ENCODE measurements at regions not wholly inside any gene's neighbourhood (a gene's known extent, or its start where the extent isn't known, plus 50 kb on each side); places are given as distances from the start of the nearest gene placed in this dataset.
"Not testable (repeated sequence)": the region's sequence is repeated elsewhere in the genome, so short reads cannot be mapped to it uniquely, and the experiment has no call there.

GRCh38 chr1:189810639-189811038, 667.0 kb downstream of the BRINP3 start:
- not testable (repeated sequence) for ATAC-seq

- ATAC-seq = no peak
These were observed 665.7 kb downstream of the BRINP3 start for GRCh38 chr1:189811960-189812359.

GRCh38 chr1:189816558-189816957, 661.1 kb downstream of the BRINP3 start:
- ATAC-seq = no peak

GRCh38 chr1:189819751-189820150, 657.9 kb downstream of the BRINP3 start:
- no peak for ATAC-seq

GRCh38 chr1:189821833-189822232, 655.8 kb downstream of the BRINP3 start:
- ATAC-seq = no peak

- no peak for ATAC-seq
These were observed 642.9 kb downstream of the BRINP3 start for GRCh38 chr1:189834813-189835212.

- no peak for ATAC-seq
These were observed 630.1 kb downstream of the BRINP3 start for GRCh38 chr1:189847613-189848012.

- no peak for ATAC-seq
These were observed 625.8 kb downstream of the BRINP3 start for GRCh38 chr1:189851806-189852367.

GRCh38 chr1:189859385-189859977, 618.2 kb downstream of the BRINP3 start:
- ATAC-seq = no peak

- ATAC-seq = no peak
These were observed 611.1 kb downstream of the BRINP3 start for GRCh38 chr1:189866606-189867005.

- ATAC-seq = no peak
These were observed 609.6 kb downstream of the BRINP3 start for GRCh38 chr1:189868021-189868420.

GRCh38 chr1:189874715-189875435, 602.8 kb downstream of the BRINP3 start:
- no peak for ATAC-seq

GRCh38 chr1:189880135-189880534, 597.5 kb downstream of the BRINP3 start:
- no peak for ATAC-seq

GRCh38 chr1:189899686-189900425, 577.8 kb downstream of the BRINP3 start:
- no peak for ATAC-seq

GRCh38 chr1:189904509-189904908, 573.2 kb downstream of the BRINP3 start:
- no peak for ATAC-seq

GRCh38 chr1:189908113-189908512, 569.6 kb downstream of the BRINP3 start:
- no peak for ATAC-seq

GRCh38 chr1:189921613-189922012, 556.1 kb downstream of the BRINP3 start:
- no peak for ATAC-seq

- no peak for ATAC-seq
These were observed 550.0 kb downstream of the BRINP3 start for GRCh38 chr1:189927641-189928040.

GRCh38 chr1:189929501-189930099, 548.1 kb downstream of the BRINP3 start:
- ATAC-seq = no peak

GRCh38 chr1:189936861-189937260, 540.8 kb downstream of the BRINP3 start:
- ATAC-seq = no peak

- ATAC-seq = no peak
These were observed 537.7 kb downstream of the BRINP3 start for GRCh38 chr1:189939967-189940366.

GRCh38 chr1:189941922-189942321, 535.7 kb downstream of the BRINP3 start:
- ATAC-seq = no peak

GRCh38 chr1:189958756-189959155, 518.9 kb downstream of the BRINP3 start:
- no peak for ATAC-seq
